Germinal center (tissue), 1 donor: ENCODE measurements at regions not wholly inside any gene's neighbourhood (a gene's known extent, or its start where the extent isn't known, plus 50 kb on each side); places are given as distances from the start of the nearest gene placed in this dataset.

Experiments
- DNase-seq: peaks from one replicate; pipeline ENCODE4 v3.0.0; 2012; ENCODE audit warnings: mixed read lengths, low spot score

DNA sequence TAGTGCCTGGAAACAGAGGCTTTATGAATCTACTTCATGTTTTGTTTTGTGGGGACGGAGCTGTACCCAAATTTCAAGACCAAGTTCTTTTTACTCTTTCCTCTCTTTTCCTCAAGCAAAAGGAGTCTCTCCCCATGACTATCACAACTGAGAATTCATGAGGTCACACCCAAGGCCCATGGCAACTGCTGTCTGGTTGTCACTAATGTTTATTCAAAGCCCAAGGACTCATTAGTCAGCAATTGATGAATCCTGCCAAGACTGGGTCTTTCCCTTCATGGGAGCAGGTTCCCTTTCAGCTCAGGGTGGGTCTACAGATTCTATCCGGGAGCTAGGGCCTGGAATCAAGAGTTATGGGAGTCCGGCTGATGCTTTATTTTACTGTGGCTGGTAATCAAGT lies 441.5 kb upstream of the PCDH20 start:
- no peak for DNase-seq

DNA sequence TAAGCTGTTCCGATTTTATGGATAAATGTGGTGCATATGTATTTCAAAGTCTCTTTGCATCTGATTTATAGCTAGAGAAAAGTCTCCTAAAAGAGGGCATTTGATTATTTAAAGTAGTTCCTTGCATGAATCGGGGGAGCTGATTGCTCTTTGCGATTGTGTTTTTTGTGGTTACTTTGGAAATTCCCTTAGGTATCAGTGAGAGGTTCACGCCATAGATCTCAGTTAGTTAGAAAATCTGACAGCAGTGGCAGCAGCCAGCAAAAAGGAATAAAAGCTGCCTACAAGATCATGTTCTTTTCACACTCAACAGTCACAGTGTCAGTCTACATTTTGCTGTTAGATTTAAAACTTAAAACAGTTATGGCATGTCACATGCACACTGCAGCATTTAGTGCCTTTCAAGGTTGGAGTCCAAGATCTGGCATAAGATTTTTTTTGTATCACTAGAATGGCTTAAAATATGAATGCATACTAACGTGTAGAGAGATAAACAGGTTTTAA lies 436.5 kb upstream of the PCDH20 start:
- DNase-seq, result no peak

DNA sequence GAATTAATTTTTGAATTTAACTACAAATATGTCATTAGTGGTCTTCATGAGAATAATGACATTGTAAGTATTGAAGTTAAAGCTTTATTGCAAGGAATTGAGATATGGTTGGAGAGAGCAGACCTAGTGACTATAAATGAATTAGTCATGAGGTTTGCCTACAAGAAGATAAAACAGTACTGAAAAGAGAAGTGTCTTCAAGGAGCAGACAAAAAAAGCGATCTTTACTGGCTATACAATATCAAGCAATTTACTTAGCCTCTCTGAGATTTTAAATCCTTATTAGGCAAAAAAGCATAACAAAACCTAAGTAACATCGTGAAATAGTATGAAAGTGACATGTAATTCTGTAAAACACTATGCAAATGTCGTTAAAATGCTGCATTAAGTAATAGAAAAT lies 435.1 kb upstream of the PCDH20 start:
- DNase-seq, result no peak

DNA sequence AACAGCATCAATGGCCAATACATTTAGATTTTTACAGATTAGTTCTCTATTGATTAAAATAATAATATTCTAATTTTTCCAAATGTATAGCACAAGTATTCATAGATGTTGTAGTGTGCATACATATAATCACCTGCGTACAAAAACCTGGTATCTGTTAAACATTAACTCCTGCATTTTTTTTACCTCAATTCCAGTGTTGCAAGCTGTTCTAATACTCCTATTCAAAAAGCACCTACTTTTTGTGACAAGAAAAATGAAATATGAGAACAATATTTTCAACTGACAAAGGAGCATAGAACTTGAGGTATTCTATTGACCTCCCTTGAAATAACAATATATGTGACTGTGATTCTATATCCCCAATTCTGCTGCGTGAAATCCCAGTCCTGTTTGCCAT lies 422.9 kb upstream of the PCDH20 start:
- no peak for DNase-seq

DNA sequence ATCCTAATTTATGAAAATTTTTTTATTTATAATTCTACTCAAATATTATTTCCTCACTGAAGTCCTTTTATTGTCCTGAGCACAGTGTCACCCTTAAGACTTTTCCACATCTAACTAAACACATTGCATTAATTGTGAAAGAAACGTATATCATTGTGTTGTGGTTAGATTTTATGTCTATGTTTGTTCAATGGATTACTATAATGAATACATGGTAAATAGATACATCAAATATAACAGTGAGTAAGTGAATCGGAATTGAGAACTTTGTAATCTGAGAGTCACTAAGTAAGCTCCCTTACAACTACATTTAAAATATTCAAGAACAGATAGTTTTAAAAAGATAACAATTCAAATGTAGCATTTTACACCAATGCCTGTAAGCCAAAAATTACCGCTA lies 417.6 kb upstream of the PCDH20 start:
- DNase-seq, result no peak

DNA sequence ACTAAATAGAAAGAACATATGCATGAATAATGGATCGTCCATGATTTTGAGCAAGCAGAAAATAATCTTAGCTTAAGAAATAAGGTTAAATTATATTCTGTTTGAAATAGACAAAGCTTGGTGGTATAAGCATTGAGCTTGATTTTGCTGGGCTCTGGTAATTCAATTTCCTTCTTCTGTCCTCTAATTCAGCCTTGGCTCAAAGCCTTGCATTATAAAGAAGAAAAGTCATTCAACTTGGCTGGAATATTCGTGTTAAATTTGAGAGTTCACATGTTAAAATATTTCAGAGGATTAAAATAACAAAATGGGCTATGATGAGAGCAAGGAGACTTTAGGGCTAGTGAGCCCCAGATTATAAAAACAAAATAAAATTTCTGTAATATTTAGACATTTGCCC lies 415.4 kb upstream of the PCDH20 start:
- DNase-seq, result no peak

DNA sequence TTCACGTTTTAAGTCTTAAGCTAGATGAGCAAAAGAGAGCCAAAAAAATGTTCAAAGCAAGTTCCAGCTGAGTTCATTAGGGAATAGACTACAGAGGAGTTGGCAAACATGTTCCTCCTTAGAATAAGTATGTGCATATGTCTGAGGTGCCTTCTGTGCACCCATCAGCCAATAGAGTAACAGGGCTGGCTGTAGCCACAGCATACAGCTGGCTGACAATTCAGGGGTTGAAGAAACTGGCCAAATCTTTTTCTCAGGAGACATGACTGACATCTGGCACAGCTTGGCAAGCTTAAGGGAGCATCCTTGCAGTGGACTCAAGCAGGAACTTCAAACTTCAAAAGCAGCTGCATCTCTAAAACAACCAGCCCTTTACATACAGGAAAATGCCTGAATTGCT lies 414.8 kb upstream of the PCDH20 start:
- DNase-seq, result no peak

DNA sequence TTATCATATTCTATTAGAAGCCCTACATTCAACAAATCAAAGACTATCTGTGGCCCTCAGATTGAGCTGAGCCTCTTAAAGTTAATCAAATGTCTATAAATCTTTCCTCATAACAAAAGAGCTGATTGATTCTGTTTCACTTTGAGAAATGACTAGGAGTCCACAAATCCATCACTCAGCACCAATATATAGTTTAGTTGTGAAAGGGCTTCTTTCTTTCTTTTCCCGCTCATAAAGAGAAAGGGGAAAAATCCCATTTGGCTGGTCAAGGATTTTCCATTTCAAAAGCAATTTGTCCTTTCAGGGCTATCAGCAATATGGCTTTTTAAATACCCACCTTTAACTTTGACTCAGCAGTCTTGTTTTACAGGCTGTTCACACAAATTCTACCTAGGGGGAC lies 408.5 kb upstream of the PCDH20 start:
- DNase-seq, result no peak

DNA sequence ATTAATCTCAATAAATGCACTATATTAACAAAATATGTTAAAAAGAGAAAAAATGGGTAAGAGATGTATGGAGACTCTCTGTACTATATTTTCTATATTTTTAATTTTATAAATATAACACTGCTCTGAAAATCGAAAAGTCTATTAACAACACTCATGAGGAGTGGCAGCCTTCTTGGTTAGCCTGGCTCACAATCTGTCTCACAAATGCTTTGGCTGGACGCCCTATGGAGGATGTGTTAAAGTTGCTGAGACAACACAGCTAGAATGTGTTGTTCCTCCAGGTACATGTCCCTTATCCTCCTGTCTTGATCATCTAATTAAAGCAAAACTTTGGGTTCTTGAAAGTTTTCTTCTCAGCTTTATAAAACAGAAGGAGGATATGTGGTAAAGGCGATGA lies 396.6 kb upstream of the PCDH20 start:
- no peak for DNase-seq

DNA sequence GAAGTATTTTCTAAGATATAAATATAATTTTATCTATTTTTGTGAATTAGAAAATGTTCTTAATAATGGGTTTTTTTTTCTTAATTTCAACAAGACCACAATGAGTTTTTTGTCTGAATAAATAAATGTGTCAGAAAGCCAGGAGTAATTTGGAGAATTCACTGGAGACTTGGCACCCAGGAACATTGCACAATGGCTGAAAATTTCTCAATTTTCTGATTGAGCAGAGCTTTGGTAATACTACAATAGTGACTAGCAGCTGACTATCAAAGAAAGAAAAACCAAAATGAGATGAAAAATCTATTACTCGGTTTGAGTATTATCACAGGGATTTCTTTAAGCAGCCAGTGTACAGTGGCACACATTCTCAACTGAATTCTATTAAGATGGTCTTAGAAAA lies 394.4 kb upstream of the PCDH20 start:
- DNase-seq, result no peak

DNA sequence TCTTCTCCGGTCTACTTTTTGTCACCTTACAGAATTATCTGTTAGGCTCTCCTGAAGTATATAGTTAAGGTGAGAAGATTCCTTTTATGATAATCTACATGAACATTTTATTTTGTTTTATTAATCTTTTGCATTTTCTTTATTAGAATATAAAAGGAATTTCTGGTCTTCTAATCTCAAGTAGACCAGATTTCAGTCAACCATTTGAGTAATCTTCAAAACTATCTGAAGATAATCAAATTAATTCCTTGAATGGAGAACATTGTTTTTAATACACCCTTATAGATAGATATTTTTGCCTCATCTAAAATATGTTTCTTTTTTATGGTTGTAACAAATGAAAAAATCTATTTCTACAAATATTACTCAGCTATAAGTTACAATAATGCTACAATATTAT lies 381.7 kb upstream of the PCDH20 start:
- no peak for DNase-seq

DNA sequence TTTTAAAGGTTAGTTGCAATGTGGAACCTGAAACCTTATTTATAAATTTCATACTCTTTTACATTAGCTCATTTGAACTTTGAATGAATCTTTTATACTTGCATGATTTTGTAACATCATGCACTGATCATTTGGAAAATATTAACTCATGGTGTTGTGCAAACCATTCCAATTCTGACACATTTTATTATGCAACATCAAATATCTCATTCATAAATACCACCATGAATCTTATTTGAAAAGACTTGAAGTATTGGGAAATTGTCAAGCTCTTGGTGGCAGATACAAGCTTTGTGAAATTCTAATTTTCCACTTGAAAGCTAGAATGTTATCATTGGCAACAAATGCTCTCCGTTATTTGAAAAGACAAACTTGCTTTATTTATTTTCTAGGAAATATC lies 379.9 kb upstream of the PCDH20 start:
- no peak for DNase-seq

DNA sequence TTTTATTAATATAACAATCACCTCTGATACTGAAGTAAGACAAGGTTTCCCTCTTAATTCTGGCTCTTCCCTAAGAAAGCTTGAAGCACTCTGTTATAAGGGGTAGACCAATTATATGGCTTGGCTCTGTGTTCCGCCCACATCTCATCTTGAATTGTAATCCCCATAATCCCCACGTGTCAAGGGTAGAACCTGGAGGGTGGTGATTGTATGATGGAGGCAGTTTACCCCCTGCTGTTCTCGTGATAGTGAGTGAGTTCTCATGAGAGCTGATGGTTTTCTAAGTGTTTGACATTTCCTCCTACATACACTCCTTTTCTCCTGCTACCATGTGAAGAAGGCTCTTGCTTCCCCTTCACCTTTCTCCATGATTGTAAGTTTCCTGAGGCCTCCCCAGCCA lies 363.8 kb upstream of the PCDH20 start:
- no peak for DNase-seq

DNA sequence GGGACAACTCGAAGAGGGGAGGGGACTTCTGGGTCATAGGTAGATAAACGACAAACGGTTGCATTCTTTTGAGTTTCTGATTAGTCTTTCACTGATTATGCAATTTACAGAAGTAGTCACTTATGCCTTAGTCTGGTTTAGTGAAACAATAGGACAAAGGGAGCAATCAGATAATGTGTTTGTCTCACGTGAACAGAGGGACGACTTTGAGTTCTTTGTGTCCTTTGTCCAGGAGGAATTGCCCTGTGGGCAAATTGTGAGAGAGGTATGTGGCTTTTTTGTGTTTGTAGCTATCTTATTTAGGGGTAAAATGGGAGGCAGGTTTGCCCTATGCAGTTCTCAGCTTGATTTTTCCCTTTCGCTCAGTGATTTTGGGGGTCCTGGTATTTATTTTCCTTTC lies 362.9 kb upstream of the PCDH20 start:
- DNase-seq, result no peak

DNA sequence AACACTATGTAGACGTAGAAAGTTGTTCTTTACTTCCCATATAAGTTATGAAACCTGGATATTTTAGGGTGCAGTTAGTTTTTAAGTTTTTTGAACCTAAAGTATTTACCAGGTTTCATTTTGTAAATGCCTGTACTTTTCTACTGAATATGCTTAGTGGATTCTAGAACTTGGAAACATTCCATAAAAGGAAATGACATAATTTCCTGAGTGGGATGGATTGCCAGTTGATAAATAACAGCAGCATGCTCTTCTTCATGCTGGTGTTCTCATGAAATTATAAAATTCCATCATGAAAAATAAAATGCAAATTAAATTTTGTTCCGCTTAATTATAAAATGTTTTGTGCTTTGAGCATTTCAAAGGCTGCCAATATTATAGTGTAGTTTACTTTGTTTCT lies 362.2 kb upstream of the PCDH20 start:
- no peak for DNase-seq

DNA sequence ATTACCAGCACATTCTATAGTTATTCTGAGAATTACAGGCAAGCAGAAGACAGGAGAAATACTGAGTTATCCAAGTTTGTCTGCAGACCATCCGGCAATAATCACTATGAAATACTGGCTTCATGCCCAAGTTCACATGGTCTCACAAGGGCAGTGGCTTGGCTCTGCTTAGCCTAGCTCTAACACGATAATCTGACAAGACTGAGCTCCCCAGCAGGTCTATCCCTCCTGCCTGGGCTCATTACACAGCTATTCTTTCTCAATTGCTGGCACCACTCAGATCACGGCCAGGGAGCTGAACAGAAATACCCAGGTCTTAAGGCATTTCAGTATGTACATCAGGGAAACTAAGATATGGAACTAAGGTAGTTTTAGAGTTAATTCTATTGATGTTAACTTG lies 361.6 kb upstream of the PCDH20 start:
- DNase-seq, result no peak

DNA sequence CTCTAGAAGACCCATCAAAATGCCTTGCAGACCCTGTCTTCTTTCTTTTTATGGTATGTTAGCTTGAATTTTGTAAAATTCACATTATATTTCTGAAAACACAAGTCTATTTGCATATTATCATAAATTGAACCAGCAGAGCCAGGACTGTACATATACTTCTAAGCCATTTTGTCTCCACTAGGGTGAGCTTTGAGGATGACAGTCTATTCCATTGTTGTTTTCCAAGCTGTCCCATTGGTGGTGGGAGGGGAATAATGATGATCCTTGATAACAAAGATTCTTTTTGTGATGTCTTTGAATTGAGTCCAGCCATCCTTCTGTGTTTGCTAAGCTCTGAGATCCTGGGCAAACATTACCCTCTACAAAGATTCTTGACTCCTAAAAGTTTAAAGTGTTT lies 359.3 kb upstream of the PCDH20 start:
- DNase-seq, result no peak

DNA sequence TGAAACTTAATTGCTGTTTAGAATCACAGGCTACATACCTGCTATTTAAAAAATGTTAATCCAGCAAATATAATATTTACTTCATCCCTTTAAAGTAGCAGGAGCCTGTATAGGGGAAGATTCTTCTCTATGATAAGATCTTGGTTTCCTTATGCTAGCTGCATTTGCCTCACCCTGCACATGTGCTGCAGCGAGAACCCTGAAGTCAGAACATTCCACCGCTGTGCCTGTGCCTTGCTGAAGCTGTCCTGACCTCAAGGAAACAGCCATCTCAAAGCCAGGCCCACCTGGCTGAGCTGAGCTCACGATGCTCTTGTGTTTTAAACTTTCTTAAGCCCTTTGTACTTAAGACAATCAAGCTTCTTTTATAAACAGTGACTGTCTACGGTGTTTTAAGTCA lies 355.0 kb upstream of the PCDH20 start:
- DNase-seq, result no peak

DNA sequence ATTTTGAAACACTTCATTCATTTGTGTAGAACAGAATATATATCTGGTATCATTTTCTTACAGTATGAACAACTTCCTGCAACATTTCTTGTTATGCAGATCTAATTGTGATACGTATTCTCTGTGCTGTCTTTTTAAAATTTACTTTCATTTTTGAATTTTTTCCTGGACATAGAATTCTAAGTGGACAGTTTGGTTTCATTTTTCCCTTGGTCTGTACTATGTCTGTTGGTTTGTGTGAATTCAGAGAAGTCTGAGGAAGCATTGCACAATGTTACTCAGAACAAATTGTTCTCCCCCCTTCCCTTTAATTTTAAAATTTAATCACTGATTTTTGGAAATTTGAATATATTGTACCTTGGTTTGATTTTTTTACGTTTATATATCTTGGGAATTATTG lies 352.5 kb upstream of the PCDH20 start:
- DNase-seq, result no peak

DNA sequence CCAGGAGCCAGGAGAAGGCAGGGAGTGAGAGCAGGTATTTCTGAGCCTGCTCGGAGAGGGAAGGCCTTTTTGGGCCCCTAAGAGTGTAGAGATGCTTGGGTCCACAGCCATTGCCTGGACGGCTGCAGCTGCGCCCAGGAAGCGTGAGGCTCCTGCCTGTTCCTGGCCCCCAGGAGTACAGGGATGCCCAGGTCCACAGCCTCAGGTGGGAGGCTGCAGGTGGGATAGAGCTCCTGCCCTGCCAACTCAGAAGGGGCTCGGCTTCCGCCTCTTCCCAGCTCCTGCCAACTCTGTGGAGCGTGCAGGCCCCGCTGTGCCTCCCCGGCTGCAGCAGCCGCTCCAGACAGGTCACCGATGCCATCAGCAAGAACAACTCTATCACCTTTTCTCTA lies 351.0 kb upstream of the PCDH20 start:
- no peak for DNase-seq

DNA sequence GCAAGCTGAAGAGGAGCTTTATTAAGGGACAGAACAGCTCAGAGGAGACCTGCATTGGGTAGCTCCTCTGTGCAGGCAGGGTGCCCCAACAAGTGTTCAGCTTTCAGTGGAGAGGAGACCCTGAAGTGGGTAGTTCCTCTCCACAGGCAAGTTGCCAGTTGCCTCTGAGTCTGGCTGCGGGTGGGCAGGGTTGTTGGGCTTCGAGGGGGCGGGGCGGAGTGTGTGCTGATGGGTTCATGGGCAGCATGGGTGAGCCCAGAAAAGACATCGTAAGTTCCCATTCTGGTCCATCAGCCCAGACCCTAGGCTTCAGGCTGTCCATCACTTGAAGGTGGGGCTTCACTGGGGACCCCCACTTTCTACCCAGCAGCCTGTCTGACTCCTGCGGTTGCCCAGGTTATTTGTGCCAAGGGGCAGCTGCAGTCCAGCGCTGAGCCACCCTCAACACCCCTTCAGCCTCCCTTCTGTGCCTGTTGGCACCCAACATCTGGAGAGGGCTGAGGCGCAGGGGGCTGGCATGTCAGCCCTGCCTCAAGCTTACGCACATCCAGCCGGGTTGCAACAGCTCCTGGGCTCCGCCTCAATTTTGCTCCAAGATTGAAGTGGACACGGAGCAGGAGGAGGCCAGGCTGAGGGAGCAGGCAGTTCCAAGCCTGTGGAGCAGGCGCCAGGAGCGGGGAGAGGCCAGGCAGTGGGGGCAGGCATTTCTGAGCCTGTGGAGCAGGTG lies 350.5 kb upstream of the PCDH20 start:
- no peak for DNase-seq

DNA sequence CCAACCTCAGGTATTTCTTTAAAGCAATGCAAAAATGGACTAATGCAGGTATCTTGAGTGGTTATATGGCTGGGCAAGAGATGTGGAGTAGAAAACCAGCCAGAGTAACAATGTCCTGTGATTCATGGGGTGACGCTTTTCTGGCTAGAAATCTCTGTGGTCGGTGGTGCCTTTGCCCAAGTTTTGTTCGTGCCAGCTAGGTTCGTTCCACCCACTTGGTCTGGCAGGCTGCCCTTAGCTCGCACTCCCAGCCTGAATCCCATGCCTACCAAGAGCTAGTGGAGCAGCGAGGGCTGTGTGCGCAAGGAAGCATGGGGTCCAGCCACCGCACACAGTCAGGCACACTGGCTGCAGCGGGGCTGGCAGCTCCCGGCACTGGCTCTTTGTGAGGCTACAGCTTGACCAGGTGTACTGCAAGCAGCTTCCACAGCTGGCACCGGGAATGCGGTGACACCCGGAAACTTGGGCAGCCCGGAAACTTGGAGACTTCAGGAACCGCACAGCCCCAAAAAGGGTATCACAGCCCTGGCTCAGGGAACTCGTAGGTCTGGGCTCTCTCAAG lies 349.6 kb upstream of the PCDH20 start:
- no peak for DNase-seq

DNA sequence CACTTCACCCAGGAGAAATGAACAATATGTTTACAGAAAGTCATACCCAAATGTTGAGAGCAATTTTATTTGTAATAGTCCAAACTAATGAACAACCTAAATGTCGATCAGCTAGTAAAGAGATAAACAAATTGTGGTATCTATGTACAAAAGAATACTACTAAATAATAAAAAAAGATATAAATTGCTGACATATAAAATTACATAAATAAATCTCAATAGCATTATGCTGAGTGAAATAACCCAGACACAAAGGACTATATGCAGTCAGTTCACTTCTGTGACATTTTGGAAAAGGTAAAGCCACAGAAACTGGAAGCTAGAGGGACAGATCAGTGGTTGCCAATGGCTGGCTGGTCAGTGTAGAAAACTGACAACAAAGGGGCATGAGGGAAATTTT lies 346.0 kb upstream of the PCDH20 start:
- no peak for DNase-seq

DNA sequence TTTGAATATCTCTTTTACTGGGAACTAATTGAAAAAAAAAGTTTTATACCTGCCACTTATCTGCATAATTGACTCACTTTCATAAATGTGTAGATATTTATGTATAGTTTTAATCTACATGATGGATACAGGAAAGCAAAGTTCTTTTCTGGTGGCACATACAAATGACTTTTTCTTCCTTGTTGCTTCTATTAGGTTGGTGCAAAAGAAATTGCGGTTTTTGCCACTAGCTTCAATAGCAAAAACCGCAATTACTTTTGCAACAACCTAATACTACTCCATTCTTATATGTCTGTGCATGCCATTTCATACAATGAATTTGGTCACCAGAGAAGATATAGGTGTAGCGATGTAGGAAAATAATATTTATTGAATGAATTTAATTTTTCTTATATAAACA lies 344.5 kb upstream of the PCDH20 start:
- DNase-seq, result no peak
